Effector memory CD8-positive, alpha-beta T cell (primary cell): ENCODE measurements at regions not wholly inside any gene's neighbourhood (a gene's known extent, or its start where the extent isn't known, plus 50 kb on each side); places are given as distances from the start of the nearest gene placed in this dataset.
A peak's percentile ranks its signal among the peaks of the same experiment; 100 is the strongest.

Experiments
- ATAC-seq: fragments of 150-1000 bp; cut with Tn5 transposase; replicated peaks from 2 replicates; pipeline ENCODE4 v1.10.0; 2021; ENCODE audit warnings: mild to moderate bottlenecking, moderate library complexity
- DNase-seq, 3 experiments: peaks; one replicate each; pipeline ENCODE4 v3.0.0; 2021
- H3K27ac Mint-ChIP-seq, 2 donors: one replicate each; pipeline ENCODE4 v1.8.0; 2022; ENCODE audit warnings: mild to moderate bottlenecking in 2 of 2, mixed read lengths in 2 of 2, moderate library complexity in 2 of 2
- H3K27me3 Mint-ChIP-seq, 2 donors: one replicate each; pipeline ENCODE4 v1.8.0; 2022; ENCODE audit warnings: mixed read lengths in 2 of 2
- H3K36me3 Mint-ChIP-seq: one replicate; pipeline ENCODE4 v1.8.0; 2022; ENCODE audit warnings: mild to moderate bottlenecking, moderate library complexity, mixed read lengths; ENCODE audit not compliant: insufficient read depth
- H3K4me1 Mint-ChIP-seq, 2 donors: one replicate each; pipeline ENCODE4 v1.8.0; 2022; ENCODE audit warnings: low read depth in 2 of 2, mixed read lengths in 2 of 2
- H3K4me3 Mint-ChIP-seq, 2 donors: one replicate each; pipeline ENCODE4 v1.8.0; 2022; ENCODE audit warnings: mild to moderate bottlenecking in 2 of 2, mixed read lengths in 2 of 2, moderate library complexity in 2 of 2
- H3K9me3 Mint-ChIP-seq, 2 donors: one replicate each; pipeline ENCODE4 v1.8.0; 2022; ENCODE audit warnings: mixed read lengths in 2 of 2

DNA sequence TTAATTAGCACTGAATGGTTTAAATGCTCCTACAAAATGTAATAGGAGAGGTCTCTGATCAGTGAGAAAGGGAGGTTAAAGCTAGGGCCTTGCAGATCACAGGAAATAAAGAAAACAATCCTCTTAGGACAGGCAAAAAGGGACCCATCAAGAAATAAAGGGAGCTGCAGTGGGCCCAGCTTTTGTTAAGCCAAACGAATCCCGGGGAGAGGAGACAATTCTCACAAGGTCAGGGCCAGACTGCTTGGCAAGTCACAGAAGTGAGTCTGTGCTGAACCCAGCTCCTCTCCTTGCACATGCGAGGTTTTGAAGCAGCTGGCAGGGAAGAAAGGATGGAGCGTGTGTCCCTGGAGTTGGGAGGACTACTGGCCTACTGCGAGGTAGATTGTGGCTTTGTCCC, 285.8 kb downstream of the COG6 start:
- Mint-ChIP-seq H3K4me3 (no peak overlapping the region), H3K27me3 (peaks cover 10 to 20% of the 10 kb centered on the region in 2 donors), H3K36me3 (no peaks in the 10 kb centered on the region), H3K9me3 (no peaks in the 10 kb centered on the region), H3K27ac (no peak overlapping the region), H3K4me1 (peaks cover 4% of the 10 kb centered on the region in 2 donors)
- DNase-seq = no peak
- no peak for ATAC-seq

- no peak overlapping the region for H3K4me3 Mint-ChIP-seq
- ATAC-seq (no peak), DNase-seq (no peak)
- H3K27ac Mint-ChIP-seq = no peak overlapping the region
- no peaks in the 10 kb centered on the region for H3K36me3 Mint-ChIP-seq
- no peaks in the 10 kb centered on the region for H3K9me3 Mint-ChIP-seq
- H3K4me1 Mint-ChIP-seq = peaks cover 4% of the 10 kb centered on the region in 2 donors
- peaks cover 10 to 21% of the 10 kb centered on the region in 2 donors for H3K27me3 Mint-ChIP-seq
Measured at GRCh38 chr13:39941911-39942551, 286.6 kb downstream of the COG6 start.

GRCh38 chr13:39942552-39943273, 287.3 kb downstream of the COG6 start:
- Mint-ChIP-seq H3K27ac (no peak overlapping the region), H3K27me3 (peaks cover 10 to 21% of the 10 kb centered on the region in 2 donors), H3K4me1 (peaks cover 2 to 4% of the 10 kb centered on the region in 2 donors), H3K4me3 (no peak overlapping the region), H3K36me3 (no peaks in the 10 kb centered on the region), H3K9me3 (no peaks in the 10 kb centered on the region)
- peak; percentile 100 for ATAC-seq
- DNase-seq = peak; percentile 54 to 58 (median 56)

- ATAC-seq = no peak
- peaks cover 10 to 21% of the 10 kb centered on the region in 2 donors for H3K27me3 Mint-ChIP-seq
- no peaks in the 10 kb centered on the region for H3K9me3 Mint-ChIP-seq
- H3K4me1 Mint-ChIP-seq = peaks cover 2 to 4% of the 10 kb centered on the region in 2 donors
- DNase-seq = no peak
- no peak overlapping the region for H3K4me3 Mint-ChIP-seq
- no peaks in the 10 kb centered on the region for H3K36me3 Mint-ChIP-seq
- no peak overlapping the region for H3K27ac Mint-ChIP-seq
Measured at GRCh38 chr13:39943711-39944110, 288.2 kb downstream of the COG6 start.

GRCh38 chr13:39945226-39945625, 289.8 kb downstream of the COG6 start:
- H3K27me3 Mint-ChIP-seq = peaks cover 10 to 21% of the 10 kb centered on the region in 2 donors
- H3K36me3 Mint-ChIP-seq = no peaks in the 10 kb centered on the region
- no peak overlapping the region for H3K4me3 Mint-ChIP-seq
- H3K4me1 Mint-ChIP-seq = peaks cover 2 to 4% of the 10 kb centered on the region in 2 donors
- no peaks in the 10 kb centered on the region for H3K9me3 Mint-ChIP-seq
- H3K27ac Mint-ChIP-seq = no peak overlapping the region
- no peak for ATAC-seq
- no peak for DNase-seq

DNA sequence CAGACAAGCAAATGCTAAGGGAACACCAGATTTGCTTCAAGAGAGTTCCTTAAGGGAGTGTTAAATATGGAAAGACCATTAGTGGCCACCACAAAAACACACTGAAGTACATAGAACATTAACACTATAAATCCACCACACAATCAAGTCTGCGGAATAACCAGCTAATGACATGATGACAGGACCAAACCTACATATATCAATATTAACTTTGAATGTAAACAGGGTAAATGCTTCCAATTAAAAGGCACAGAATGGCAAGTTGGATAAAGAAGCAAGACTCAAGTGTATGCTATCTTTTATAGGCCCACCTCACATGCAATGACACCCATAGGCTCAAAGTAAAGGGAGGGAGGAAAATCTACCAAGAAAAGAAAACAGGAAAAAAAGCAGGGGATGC, 291.3 kb downstream of the COG6 start:
- ATAC-seq = no peak
- Mint-ChIP-seq H3K4me1 (peaks cover 4 to 9% of the 10 kb centered on the region in 2 donors), H3K9me3 (no peaks in the 10 kb centered on the region), H3K27ac (peak overlapping the region in 1 of 2 donors; percentile 4), H3K4me3 (no peak overlapping the region), H3K36me3 (no peaks in the 10 kb centered on the region), H3K27me3 (peaks cover 10 to 21% of the 10 kb centered on the region in 2 donors)
- no peak for DNase-seq

- Mint-ChIP-seq H3K4me3 (no peak overlapping the region), H3K27me3 (peaks cover 0 to under 1% of the 10 kb centered on the region in 2 donors), H3K36me3 (no peaks in the 10 kb centered on the region), H3K4me1 (peaks cover 15 to 21% of the 10 kb centered on the region in 2 donors), H3K9me3 (no peaks in the 10 kb centered on the region), H3K27ac (peak overlapping the region; percentile 21 to 33)
- DNase-seq = no peak
- ATAC-seq = no peak
Measured at GRCh38 chr13:39951301-39951700, 295.8 kb downstream of the COG6 start.

GRCh38 chr13:39952249-39953233, 297.1 kb downstream of the COG6 start:
- DNase-seq (no peak), ATAC-seq (peak; percentile 52)
- Mint-ChIP-seq H3K4me1 (peaks cover 19 to 22% of the 10 kb centered on the region in 2 donors), H3K27ac (peak overlapping the region; percentile 76 to 86), H3K36me3 (no peaks in the 10 kb centered on the region), H3K4me3 (no peak overlapping the region), H3K9me3 (no peaks in the 10 kb centered on the region), H3K27me3 (no peaks in the 10 kb centered on the region)

DNA sequence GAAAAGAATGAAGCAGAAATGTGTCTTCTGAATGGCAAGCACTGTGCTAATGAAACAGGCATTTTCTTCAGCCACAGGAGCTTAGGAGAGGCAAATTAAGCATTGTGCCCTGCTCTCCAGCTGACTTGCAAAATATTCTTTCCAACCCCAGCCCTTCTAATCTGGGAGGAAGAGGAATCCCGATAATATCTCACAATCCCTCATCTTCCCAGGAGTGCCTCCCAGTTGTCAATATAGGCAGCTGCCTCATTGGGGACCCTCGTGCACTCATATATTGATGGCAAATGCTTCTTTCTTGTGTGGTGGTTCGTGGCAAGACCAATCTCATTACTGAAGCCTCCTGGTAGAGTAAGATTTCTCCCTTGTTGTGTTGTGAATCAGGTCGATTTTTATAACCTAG, 299.0 kb downstream of the COG6 start:
- no peak overlapping the region for H3K27ac Mint-ChIP-seq
- no peaks in the 10 kb centered on the region for H3K27me3 Mint-ChIP-seq
- H3K9me3 Mint-ChIP-seq = no peaks in the 10 kb centered on the region
- DNase-seq (no peak), ATAC-seq (no peak)
- peaks cover 31% of the 10 kb centered on the region in 2 donors for H3K4me1 Mint-ChIP-seq
- H3K4me3 Mint-ChIP-seq = no peak overlapping the region
- H3K36me3 Mint-ChIP-seq = no peaks in the 10 kb centered on the region

DNA sequence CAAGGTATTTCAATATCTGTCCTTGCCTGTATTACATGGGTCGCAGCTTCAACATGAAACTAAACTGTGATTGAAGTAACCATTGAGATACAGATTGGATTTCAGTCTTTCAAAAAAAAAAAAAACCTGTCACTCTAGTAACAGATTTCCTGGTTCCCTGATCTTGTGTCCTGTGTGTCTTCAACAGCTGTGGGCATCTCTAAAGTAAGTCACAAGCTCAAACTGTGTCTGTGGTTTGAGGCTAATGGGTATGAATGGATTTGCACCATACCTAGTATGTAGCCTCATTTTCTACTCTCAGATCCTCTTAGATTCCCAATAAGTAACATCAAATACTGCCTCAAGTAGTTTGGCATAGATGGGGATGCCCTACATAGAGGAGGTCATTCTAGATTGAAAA, 300.1 kb downstream of the COG6 start:
- H3K27ac Mint-ChIP-seq = peak overlapping the region in 1 of 2 donors; percentile 14
- no peak overlapping the region for H3K4me3 Mint-ChIP-seq
- H3K36me3 Mint-ChIP-seq = no peaks in the 10 kb centered on the region
- H3K27me3 Mint-ChIP-seq = no peaks in the 10 kb centered on the region
- H3K9me3 Mint-ChIP-seq = no peaks in the 10 kb centered on the region
- ATAC-seq (no peak), DNase-seq (no peak)
- H3K4me1 Mint-ChIP-seq = peaks cover 31% of the 10 kb centered on the region in 2 donors

DNA sequence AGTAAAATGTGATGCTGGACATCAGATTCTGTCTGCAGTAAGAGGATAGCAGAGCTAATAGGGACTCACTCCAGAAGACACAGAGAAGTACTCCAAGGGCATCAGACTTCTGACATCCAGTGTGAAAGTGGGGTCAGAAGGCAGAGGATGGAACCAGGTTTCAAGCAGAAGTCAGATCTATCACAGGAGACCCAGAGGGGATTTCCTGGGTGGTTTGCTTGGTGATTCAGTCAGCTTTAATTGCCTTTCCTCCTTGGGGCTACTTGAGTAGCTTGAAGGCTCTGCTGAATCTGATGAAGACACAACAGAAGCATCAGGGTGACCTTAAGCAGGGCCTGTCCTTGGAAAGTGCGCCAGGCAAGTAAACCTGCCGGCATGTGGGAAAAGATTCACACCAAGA, 300.6 kb downstream of the COG6 start:
- Mint-ChIP-seq H3K4me1 (peaks cover 31% of the 10 kb centered on the region in 2 donors), H3K36me3 (no peaks in the 10 kb centered on the region), H3K27ac (peak overlapping the region in 1 of 2 donors; percentile 14), H3K9me3 (no peaks in the 10 kb centered on the region), H3K27me3 (no peaks in the 10 kb centered on the region), H3K4me3 (no peak overlapping the region)
- DNase-seq (no peak), ATAC-seq (peak; percentile 59)

DNA sequence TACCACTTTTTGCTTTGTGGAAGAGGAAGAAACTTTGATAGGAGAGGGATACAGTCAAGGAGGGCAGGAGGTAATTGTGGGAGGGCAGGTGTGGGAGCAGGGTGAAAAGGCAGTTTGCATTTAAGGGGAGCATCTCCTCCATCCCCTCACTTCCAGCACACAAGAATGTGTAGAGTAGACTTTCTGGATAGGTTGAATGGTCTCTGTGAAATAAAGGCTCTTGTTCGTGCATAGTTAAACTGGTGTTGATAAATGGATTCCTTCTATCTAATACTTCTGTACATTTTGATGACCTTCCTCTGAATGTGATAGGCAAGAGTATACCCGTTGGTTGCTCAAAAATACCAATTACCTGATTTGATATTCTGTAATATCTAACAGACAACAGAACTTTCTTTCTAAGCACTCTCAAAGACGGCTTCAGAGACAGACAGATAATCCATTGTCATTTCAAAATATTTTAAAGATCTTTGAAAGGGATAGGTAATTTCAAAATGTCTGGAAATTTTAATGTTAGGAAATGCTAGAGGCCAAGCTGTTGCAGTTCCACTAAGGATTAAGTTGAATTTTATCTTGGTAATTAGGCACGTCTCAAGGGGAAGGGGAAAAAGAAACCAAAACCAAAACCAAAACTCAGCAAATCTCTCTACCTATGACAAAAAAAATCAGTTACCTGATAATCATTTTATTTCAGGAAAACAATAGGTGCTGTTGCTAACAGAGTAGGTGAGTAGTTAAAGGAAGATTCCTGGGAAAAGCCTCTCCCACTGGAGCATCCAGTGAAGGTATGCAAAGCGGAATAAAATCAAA, 302.6 kb downstream of the COG6 start:
- DNase-seq (no peak), ATAC-seq (peak; percentile 51)
- no peaks in the 10 kb centered on the region for H3K27me3 Mint-ChIP-seq
- peak overlapping the region; percentile 83 to 88 for H3K27ac Mint-ChIP-seq
- H3K4me1 Mint-ChIP-seq = peaks cover 18 to 23% of the 10 kb centered on the region in 2 donors
- H3K4me3 Mint-ChIP-seq = peak overlapping the region; percentile 79 to 81
- H3K36me3 Mint-ChIP-seq = no peaks in the 10 kb centered on the region
- no peaks in the 10 kb centered on the region for H3K9me3 Mint-ChIP-seq
